ENCODE measurements at regions not wholly inside any gene's neighbourhood (a gene's known extent, or its start where the extent isn't known, plus 50 kb on each side); places are given as distances from the start of the nearest gene placed in this dataset.
A peak's percentile ranks its signal among the peaks of the same experiment; 100 is the strongest.

DNA sequence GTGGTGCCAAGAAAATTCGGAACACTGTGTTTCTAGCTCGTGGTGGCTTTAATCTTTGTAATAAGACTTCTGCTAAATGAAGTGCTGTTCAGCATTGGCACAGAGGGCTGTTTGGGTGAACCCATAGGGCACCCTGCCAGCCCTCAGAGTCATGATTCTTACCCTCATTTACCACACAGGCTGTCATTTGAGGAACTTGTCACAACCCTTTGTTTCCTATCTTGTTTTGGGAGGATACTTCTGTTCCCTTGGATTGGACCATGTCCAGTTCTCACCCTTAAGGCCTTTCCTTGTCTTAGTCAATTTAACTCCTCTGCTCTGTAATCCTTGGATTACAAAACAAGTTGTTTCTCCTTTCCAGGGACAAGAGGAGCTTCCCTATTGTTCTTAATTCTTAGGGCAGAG, 225.7 kb downstream of the MTX2 start:
- peak; percentile 70 for ATAC-seq
- H3K9me3 ChIP-seq: no peaks in the 10 kb centered on the region
- no peaks in the 10 kb centered on the region for H3K27me3 ChIP-seq

DNA sequence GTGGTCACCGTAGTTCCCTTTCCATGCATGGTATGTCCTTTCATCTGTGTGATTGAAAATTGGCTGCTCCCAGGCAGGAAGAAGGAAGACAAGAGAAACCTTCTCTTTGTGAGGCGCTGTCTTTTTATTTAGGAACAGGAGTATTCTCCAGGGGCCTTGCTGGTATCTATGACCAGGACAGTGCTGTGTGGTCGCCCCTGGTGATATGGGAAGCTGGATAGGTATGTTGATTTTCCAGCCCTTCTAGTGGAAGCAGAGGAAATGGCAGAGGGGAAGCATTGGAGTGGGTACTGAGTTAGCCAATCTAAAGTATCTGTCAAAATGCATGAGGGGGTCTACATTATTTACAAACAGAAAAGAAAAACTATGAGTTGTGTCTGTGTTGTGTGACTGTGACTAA, 226.6 kb downstream of the MTX2 start:
- no peaks in the 10 kb centered on the region for H3K27me3 ChIP-seq
- ATAC-seq (no peak), DNase-seq (no peak)
- intact Hi-C loops (cut with DNase I): no loop called here
- H3K27ac ChIP-seq: no peak overlapping the region
- H3K4me3 ChIP-seq: no peak overlapping the region
- H3K36me3 ChIP-seq: no peaks in the 10 kb centered on the region
- TF ChIP-seq, protein P1, sequence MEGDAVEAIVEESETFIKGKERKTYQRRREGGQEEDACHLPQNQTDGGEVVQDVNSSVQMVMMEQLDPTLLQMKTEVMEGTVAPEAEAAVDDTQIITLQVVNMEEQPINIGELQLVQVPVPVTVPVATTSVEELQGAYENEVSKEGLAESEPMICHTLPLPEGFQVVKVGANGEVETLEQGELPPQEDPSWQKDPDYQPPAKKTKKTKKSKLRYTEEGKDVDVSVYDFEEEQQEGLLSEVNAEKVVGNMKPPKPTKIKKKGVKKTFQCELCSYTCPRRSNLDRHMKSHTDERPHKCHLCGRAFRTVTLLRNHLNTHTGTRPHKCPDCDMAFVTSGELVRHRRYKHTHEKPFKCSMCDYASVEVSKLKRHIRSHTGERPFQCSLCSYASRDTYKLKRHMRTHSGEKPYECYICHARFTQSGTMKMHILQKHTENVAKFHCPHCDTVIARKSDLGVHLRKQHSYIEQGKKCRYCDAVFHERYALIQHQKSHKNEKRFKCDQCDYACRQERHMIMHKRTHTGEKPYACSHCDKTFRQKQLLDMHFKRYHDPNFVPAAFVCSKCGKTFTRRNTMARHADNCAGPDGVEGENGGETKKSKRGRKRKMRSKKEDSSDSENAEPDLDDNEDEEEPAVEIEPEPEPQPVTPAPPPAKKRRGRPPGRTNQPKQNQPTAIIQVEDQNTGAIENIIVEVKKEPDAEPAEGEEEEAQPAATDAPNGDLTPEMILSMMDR (IDR thresholded peaks at IDR 0.05): no peak
- H3K4me1 ChIP-seq: peaks cover 15% of the 10 kb centered on the region
- no peaks in the 10 kb centered on the region for H3K9me3 ChIP-seq

More for the DNA sequence above, 225.7 kb downstream of the MTX2 start:
- H3K27ac ChIP-seq: no peak overlapping the region
- intact Hi-C loops (cut with DNase I): no loop called here
- TF ChIP-seq, protein P1 (IDR thresholded peaks at IDR 0.05): no peak
- no peak for DNase-seq
- no peak overlapping the region for H3K4me3 ChIP-seq
- H3K4me1 ChIP-seq: peaks cover 15% of the 10 kb centered on the region
- no peaks in the 10 kb centered on the region for H3K36me3 ChIP-seq

DNA sequence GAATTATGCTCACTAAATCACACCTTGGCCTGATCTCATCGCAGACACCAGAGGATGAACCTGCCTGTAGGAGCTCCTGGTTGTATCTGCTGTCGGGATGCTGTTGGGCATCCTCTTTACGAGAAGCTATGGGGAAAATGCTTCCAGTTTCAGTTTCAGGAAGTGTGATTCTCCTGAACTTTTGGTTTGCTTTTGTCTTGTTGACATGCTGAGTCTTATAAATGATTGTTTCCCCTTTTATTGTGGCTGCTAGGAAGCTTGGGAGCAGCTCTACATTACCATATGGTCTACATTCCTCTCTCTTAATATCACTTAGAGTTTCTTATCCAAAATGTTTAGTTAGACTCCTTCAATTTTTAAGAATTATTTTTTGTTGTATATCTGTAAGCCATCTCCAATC, 227.5 kb downstream of the MTX2 start:
- Histone ChIP-seq H3K9me3 (no peaks in the 10 kb centered on the region), H3K4me3 (no peak overlapping the region), H3K27me3 (no peaks in the 10 kb centered on the region), H3K36me3 (no peaks in the 10 kb centered on the region), H3K27ac (no peak overlapping the region), H3K4me1 (peaks cover 15% of the 10 kb centered on the region)
- intact Hi-C loops (cut with DNase I): no loop called here
- no peak for ATAC-seq
- no peak for DNase-seq
- TF ChIP-seq, protein P1 (IDR thresholded peaks at IDR 0.05): no peak

DNA sequence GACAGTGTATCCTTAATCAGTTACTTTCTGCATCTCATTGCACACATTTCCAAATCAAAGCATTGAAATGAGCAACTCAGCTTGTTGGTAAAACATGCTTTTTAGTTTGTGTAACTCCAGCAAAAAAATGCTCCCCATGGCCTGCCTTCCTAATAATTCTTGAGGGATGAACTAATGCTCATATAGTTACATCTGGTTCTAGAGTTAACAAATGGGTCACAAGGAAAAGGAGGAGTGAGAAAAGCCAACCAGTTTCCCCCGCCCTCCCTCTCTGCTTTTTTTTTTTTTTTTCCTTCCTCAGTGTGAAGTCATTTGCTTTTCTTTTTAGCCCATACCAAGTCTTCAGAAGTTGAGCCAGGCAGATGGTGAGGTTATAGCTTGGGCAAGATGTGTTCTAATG, 231.7 kb downstream of the MTX2 start:
- TF ChIP-seq, protein P1 (IDR thresholded peaks at IDR 0.05): no peak
- H3K27ac ChIP-seq: no peak overlapping the region
- intact Hi-C loops (cut with DNase I): no loop called here
- ATAC-seq (no peak), DNase-seq (no peak)
- H3K27me3 ChIP-seq: peaks cover 9% of the 10 kb centered on the region
- no peak overlapping the region for H3K4me3 ChIP-seq
- no peaks in the 10 kb centered on the region for H3K4me1 ChIP-seq
- no peaks in the 10 kb centered on the region for H3K9me3 ChIP-seq
- H3K36me3 ChIP-seq: no peaks in the 10 kb centered on the region

DNA sequence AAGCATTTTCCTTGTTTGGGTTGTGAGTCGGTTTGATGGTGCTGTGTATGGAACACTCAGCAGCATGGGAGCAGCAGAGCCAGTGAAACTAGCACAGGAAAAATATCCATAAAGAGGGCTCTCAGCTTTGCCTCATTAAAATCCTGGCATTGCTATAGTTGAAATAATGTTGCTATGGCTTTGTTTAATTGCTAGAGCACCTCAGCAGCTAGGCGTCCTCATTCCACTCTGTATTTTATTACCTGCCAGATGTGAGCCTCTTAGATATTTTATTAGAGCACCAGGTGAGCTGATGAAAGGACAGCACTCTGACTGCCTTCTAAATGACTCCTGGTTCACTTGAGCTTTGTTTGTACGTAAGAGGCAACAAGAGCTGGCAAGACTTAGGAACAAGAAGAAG, 232.4 kb downstream of the MTX2 start:
- no peak overlapping the region for H3K27ac ChIP-seq
- no peak for ATAC-seq
- intact Hi-C loops (cut with DNase I): no loop called here

More for the DNA sequence above, 232.4 kb downstream of the MTX2 start:
- no peaks in the 10 kb centered on the region for H3K4me1 ChIP-seq
- TF ChIP-seq, protein P1 (IDR thresholded peaks at IDR 0.05): no peak
- H3K36me3 ChIP-seq: no peaks in the 10 kb centered on the region
- DNase-seq: no peak
- no peak overlapping the region for H3K4me3 ChIP-seq
- peaks cover 9% of the 10 kb centered on the region for H3K27me3 ChIP-seq
- no peaks in the 10 kb centered on the region for H3K9me3 ChIP-seq

Data from upper lobe of right lung (tissue), 1 donor.